A673 (cell line): ENCODE measurements at regions not wholly inside any gene's neighbourhood (a gene's known extent, or its start where the extent isn't known, plus 50 kb on each side); places are given as distances from the start of the nearest gene placed in this dataset.

Experiments
- EZH2 ChIP-seq: fragments of 200-600 bp; sonication (generic); IDR thresholded peaks from 2 replicates; pipeline ENCODE4 v1.6.1; 2017; ENCODE audit warnings: borderline replicate concordance, low read depth, mild to moderate bottlenecking, mixed read lengths, antibody characterized with exemption, low read length; ENCODE audit not compliant: poor library complexity, severe bottlenecking
- TF ChIP-seq, protein P1 (sequence below): fragments of 300-800, 200-600 bp; sonication (generic); conservative IDR thresholded peaks from 2 replicates; pipeline ENCODE4 v1.5.1; 2017; ENCODE audit warnings: low read depth, mild to moderate bottlenecking, antibody characterized with exemption, low read length, moderate library complexity, mixed read lengths

DNA sequence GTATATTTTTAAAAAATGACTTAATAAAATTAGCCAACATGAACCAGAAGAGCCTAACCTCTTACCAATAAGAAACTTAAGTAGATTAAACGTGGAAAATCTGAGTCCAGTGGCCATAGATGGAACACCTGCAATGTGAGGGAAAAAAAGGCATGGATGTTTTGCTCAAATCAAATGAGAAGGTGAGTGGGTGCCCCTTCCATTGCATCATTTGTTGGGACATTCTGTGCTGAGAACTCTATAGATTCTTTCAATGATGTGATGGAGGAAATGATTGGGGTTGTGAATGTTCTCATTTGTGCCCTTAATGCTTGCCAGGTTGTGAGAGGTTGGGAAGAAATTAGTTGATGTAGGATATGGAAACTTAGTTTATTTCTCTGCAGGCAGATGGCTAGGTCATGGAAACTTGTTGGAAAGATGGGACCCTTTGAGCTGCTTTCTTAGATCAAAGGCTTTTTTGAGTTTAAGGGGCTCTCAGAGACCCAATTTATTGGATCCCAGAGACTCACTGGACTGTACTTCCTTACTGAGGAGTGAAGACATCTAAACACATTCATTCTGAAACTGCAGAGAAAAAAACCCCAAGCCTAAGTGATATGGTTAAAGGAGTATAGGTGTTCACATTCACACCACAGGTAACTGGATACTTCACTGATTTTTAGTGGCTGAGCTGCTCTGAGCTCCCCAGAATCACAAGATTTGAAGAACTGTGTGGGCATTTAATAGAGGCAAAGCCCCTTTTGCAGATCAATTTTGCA lies 95.9 kb downstream of the DACT1 start:
- TF ChIP-seq, protein P1, sequence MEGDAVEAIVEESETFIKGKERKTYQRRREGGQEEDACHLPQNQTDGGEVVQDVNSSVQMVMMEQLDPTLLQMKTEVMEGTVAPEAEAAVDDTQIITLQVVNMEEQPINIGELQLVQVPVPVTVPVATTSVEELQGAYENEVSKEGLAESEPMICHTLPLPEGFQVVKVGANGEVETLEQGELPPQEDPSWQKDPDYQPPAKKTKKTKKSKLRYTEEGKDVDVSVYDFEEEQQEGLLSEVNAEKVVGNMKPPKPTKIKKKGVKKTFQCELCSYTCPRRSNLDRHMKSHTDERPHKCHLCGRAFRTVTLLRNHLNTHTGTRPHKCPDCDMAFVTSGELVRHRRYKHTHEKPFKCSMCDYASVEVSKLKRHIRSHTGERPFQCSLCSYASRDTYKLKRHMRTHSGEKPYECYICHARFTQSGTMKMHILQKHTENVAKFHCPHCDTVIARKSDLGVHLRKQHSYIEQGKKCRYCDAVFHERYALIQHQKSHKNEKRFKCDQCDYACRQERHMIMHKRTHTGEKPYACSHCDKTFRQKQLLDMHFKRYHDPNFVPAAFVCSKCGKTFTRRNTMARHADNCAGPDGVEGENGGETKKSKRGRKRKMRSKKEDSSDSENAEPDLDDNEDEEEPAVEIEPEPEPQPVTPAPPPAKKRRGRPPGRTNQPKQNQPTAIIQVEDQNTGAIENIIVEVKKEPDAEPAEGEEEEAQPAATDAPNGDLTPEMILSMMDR, result no peak
- TF ChIP-seq EZH2, result no peak
